NB4 (cell line): ENCODE measurements at regions not wholly inside any gene's neighbourhood (a gene's known extent, or its start where the extent isn't known, plus 50 kb on each side); places are given as distances from the start of the nearest gene placed in this dataset.
A peak's percentile ranks its signal among the peaks of the same experiment; 100 is the strongest.

Experiments
- POLR2A ChIP-seq: IDR thresholded peaks from 2 replicates; pipeline ENCODE4 v1.6.1; 2011; ENCODE audit warnings: mild to moderate bottlenecking; ENCODE audit not compliant: insufficient read length; ENCODE audit errors: extremely low read depth
- TF ChIP-seq, protein P1 (sequence below): IDR thresholded peaks from one replicate; pipeline ENCODE4 v1.5.1; 2012; ENCODE audit warnings: low read depth, low read length
- TF ChIP-seq, protein P2 (sequence below): IDR thresholded peaks from 2 replicates; pipeline ENCODE4 v1.6.1; 2011; ENCODE audit warnings: low read depth, low read length

DNA sequence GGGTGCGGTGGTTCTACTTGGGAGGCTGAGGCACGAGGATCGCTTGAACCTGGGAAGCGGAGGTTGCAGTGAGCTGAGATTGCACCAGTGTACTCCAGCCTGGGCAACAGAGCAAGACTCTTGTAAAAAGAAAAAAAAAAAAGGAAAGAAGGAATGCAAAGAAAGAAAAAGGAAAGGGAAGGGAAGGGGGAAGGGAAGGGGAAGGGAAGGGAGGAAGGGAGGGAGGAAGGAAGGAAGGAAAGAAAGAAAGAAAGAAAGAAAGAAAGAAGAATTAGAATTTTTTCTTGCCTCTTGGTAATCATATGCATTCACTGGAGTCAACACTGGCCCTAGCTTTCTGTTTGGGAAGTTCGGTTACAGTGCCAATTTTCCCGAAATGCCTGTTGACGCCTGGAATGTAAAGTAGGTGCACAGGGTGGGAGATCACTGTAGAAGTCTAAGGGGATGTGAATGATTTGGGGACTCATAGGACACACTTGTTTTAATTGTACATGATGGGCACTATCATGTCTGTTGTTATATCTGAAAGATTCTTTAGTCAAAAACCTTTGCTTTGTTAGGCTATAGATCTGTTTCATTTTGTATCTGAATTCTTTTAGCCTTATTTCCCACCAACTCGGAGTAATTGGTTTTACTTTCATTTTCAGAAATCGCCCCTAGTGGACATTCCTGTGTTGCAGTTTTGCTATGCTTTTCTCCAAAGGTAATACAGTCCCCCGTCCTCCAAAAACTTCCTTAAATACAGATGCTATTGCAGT lies 59.8 kb upstream of the MORC3 start:
- TF ChIP-seq, protein P1, sequence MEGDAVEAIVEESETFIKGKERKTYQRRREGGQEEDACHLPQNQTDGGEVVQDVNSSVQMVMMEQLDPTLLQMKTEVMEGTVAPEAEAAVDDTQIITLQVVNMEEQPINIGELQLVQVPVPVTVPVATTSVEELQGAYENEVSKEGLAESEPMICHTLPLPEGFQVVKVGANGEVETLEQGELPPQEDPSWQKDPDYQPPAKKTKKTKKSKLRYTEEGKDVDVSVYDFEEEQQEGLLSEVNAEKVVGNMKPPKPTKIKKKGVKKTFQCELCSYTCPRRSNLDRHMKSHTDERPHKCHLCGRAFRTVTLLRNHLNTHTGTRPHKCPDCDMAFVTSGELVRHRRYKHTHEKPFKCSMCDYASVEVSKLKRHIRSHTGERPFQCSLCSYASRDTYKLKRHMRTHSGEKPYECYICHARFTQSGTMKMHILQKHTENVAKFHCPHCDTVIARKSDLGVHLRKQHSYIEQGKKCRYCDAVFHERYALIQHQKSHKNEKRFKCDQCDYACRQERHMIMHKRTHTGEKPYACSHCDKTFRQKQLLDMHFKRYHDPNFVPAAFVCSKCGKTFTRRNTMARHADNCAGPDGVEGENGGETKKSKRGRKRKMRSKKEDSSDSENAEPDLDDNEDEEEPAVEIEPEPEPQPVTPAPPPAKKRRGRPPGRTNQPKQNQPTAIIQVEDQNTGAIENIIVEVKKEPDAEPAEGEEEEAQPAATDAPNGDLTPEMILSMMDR, result peak; percentile 65
- no peak for TF ChIP-seq POLR2A
- TF ChIP-seq, protein P2, sequence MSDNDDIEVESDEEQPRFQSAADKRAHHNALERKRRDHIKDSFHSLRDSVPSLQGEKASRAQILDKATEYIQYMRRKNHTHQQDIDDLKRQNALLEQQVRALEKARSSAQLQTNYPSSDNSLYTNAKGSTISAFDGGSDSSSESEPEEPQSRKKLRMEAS, result no peak
